ENCODE measurements at regions not wholly inside any gene's neighbourhood (a gene's known extent, or its start where the extent isn't known, plus 50 kb on each side); places are given as distances from the start of the nearest gene placed in this dataset.

GRCh38 chr12:97797473-97797872 is 334.9 kb downstream of the RMST start:
- H3K4me2 ChIP-seq: no peak overlapping the region
- no peak overlapping the region for H3K4me3 Mint-ChIP-seq
- H3F3A ChIP-seq (ENCODE audit: low read depth): peaks cover 7% of the 10 kb centered on the region
- H3K36me3 Mint-ChIP-seq: no peaks in the 10 kb centered on the region
- H2AFZ ChIP-seq (replicated peaks): no peak overlapping the region
- peaks cover 20% of the 10 kb centered on the region for H3K4me1 Mint-ChIP-seq
- no peaks in the 10 kb centered on the region for H3K9me3 ChIP-seq (ENCODE audit: low read depth)
- H3K9me3 Mint-ChIP-seq: peaks cover 6% of the 10 kb centered on the region
- no peak overlapping the region for H3K27ac Mint-ChIP-seq
- no peak overlapping the region for H3K4me3 ChIP-seq
- no peaks in the 10 kb centered on the region for H3K79me2 ChIP-seq (ENCODE audit: low read depth)
- DNase-seq (ENCODE audit: low spot score): no peak
- TF ChIP-seq, protein P1, sequence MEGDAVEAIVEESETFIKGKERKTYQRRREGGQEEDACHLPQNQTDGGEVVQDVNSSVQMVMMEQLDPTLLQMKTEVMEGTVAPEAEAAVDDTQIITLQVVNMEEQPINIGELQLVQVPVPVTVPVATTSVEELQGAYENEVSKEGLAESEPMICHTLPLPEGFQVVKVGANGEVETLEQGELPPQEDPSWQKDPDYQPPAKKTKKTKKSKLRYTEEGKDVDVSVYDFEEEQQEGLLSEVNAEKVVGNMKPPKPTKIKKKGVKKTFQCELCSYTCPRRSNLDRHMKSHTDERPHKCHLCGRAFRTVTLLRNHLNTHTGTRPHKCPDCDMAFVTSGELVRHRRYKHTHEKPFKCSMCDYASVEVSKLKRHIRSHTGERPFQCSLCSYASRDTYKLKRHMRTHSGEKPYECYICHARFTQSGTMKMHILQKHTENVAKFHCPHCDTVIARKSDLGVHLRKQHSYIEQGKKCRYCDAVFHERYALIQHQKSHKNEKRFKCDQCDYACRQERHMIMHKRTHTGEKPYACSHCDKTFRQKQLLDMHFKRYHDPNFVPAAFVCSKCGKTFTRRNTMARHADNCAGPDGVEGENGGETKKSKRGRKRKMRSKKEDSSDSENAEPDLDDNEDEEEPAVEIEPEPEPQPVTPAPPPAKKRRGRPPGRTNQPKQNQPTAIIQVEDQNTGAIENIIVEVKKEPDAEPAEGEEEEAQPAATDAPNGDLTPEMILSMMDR (IDR thresholded peaks at IDR 0.05): no peak
- no peak for TF ChIP-seq EZH2 (IDR thresholded peaks at IDR 0.05)
- no peaks in the 10 kb centered on the region for H3K36me3 ChIP-seq
- H4K20me1 ChIP-seq (ENCODE audit: low read depth): no peaks in the 10 kb centered on the region
- H3K27me3 ChIP-seq: no peaks in the 10 kb centered on the region
- H3K9ac ChIP-seq: no peak overlapping the region
- no peak overlapping the region for H3K27ac ChIP-seq
- H3K27me3 Mint-ChIP-seq (ENCODE audit: insufficient read depth, low read depth): no peaks in the 10 kb centered on the region
- peaks cover 13% of the 10 kb centered on the region for H3K4me1 ChIP-seq

GRCh38 chr12:97800561-97800960 is 338.0 kb downstream of the RMST start:
- Histone ChIP-seq H2AFZ (replicated peaks) (no peak overlapping the region), H3K27ac (no peak overlapping the region), H3K4me2 (no peak overlapping the region), H3K79me2 (ENCODE audit: low read depth) (no peaks in the 10 kb centered on the region), H3K9ac (no peak overlapping the region), H3F3A (ENCODE audit: low read depth) (peaks cover 17% of the 10 kb centered on the region), H4K20me1 (ENCODE audit: low read depth) (no peaks in the 10 kb centered on the region), H3K4me3 (no peak overlapping the region), H3K4me1 (peaks cover 36% of the 10 kb centered on the region), H3K9me3 (ENCODE audit: low read depth) (no peaks in the 10 kb centered on the region), H3K36me3 (no peaks in the 10 kb centered on the region), H3K27me3 (no peaks in the 10 kb centered on the region)
- H3K27me3 Mint-ChIP-seq (ENCODE audit: insufficient read depth, low read depth): no peaks in the 10 kb centered on the region
- H3K9me3 Mint-ChIP-seq: peaks cover 2% of the 10 kb centered on the region
- H3K36me3 Mint-ChIP-seq: no peaks in the 10 kb centered on the region
- no peak for DNase-seq (ENCODE audit: low spot score)
- no peak overlapping the region for H3K27ac Mint-ChIP-seq
- TF ChIP-seq EZH2phosphoT487 (IDR thresholded peaks at IDR 0.05) (no peak), EZH2 (IDR thresholded peaks at IDR 0.05) (no peak)
- TF ChIP-seq, protein P1 (IDR thresholded peaks at IDR 0.05): no peak
- no peak overlapping the region for H3K4me3 Mint-ChIP-seq
- H3K4me1 Mint-ChIP-seq: peaks cover 14% of the 10 kb centered on the region

GRCh38 chr12:97801471-97802059 is 339.0 kb downstream of the RMST start:
- Histone ChIP-seq H3K4me1 (peaks cover 43% of the 10 kb centered on the region), H4K20me1 (ENCODE audit: low read depth) (no peaks in the 10 kb centered on the region), H3K9ac (no peak overlapping the region), H3K79me2 (ENCODE audit: low read depth) (no peaks in the 10 kb centered on the region), H3K9me3 (ENCODE audit: low read depth) (no peaks in the 10 kb centered on the region), H2AFZ (replicated peaks) (peak overlapping the region; percentile 94), H3K36me3 (no peaks in the 10 kb centered on the region), H3K27me3 (no peaks in the 10 kb centered on the region), H3K4me2 (peak overlapping the region; percentile 22), H3K27ac (peak overlapping the region; percentile 47), H3F3A (ENCODE audit: low read depth) (peaks cover 17% of the 10 kb centered on the region), H3K4me3 (no peak overlapping the region)
- Mint-ChIP-seq H3K9me3 (peaks cover 2% of the 10 kb centered on the region), H3K27me3 (ENCODE audit: insufficient read depth, low read depth) (peaks cover 2% of the 10 kb centered on the region), H3K4me3 (no peak overlapping the region), H3K27ac (no peak overlapping the region), H3K4me1 (peaks cover 14% of the 10 kb centered on the region), H3K36me3 (no peaks in the 10 kb centered on the region)
- no peak for DNase-seq (ENCODE audit: low spot score)
- no peak for TF ChIP-seq EZH2 (IDR thresholded peaks at IDR 0.05)
- no peak for TF ChIP-seq EZH2phosphoT487 (IDR thresholded peaks at IDR 0.05)
- TF ChIP-seq, protein P1 (IDR thresholded peaks at IDR 0.05): no peak
